PFSK-1 (cell line): ENCODE measurements at regions not wholly inside any gene's neighbourhood (a gene's known extent, or its start where the extent isn't known, plus 50 kb on each side); places are given as distances from the start of the nearest gene placed in this dataset.

ENCODE experiments used
- FOXP2 ChIP-seq: optimal IDR thresholded peaks from 2 replicates; pipeline ENCODE3; 2011; ENCODE audit warnings: borderline replicate concordance, control low read depth, inconsistent platforms; ENCODE audit not compliant: insufficient read depth; ENCODE audit errors: extremely low read length, extremely low read depth
- POLR2AphosphoS5 ChIP-seq: IDR thresholded peaks from 2 replicates; pipeline ENCODE4 v1.6.1; 2012; ENCODE audit warnings: low read depth, mild to moderate bottlenecking, control low read depth, low read length, moderate library complexity
- SIN3A ChIP-seq: IDR thresholded peaks from 2 replicates; pipeline ENCODE4 v1.6.1; 2012; ENCODE audit warnings: mild to moderate bottlenecking, low read length, moderate library complexity, borderline replicate concordance; ENCODE audit not compliant: insufficient read depth
- TAF1 ChIP-seq: IDR thresholded peaks from 2 replicates; pipeline ENCODE4 v1.6.1; 2012; ENCODE audit warnings: low read length, control low read depth, borderline replicate concordance; ENCODE audit not compliant: insufficient read depth
- TF ChIP-seq, protein P1 (sequence below), 2 experiments: IDR thresholded peaks; 2 replicates each; pipeline versions ENCODE4 v1.6.1 to v1.8.0; 2011 to 2012; ENCODE audit warnings: low read depth in 2 of 2, low read length in 2 of 2, control low read depth in 1 of 2, inconsistent platforms in 1 of 2, mild to moderate bottlenecking in 1 of 2, moderate library complexity in 1 of 2; ENCODE audit not compliant: insufficient read depth in 1 of 2

- TF ChIP-seq TAF1 (no peak), SIN3A (no peak), POLR2AphosphoS5 (no peak), FOXP2 (no peak)
- TF ChIP-seq, protein P1, sequence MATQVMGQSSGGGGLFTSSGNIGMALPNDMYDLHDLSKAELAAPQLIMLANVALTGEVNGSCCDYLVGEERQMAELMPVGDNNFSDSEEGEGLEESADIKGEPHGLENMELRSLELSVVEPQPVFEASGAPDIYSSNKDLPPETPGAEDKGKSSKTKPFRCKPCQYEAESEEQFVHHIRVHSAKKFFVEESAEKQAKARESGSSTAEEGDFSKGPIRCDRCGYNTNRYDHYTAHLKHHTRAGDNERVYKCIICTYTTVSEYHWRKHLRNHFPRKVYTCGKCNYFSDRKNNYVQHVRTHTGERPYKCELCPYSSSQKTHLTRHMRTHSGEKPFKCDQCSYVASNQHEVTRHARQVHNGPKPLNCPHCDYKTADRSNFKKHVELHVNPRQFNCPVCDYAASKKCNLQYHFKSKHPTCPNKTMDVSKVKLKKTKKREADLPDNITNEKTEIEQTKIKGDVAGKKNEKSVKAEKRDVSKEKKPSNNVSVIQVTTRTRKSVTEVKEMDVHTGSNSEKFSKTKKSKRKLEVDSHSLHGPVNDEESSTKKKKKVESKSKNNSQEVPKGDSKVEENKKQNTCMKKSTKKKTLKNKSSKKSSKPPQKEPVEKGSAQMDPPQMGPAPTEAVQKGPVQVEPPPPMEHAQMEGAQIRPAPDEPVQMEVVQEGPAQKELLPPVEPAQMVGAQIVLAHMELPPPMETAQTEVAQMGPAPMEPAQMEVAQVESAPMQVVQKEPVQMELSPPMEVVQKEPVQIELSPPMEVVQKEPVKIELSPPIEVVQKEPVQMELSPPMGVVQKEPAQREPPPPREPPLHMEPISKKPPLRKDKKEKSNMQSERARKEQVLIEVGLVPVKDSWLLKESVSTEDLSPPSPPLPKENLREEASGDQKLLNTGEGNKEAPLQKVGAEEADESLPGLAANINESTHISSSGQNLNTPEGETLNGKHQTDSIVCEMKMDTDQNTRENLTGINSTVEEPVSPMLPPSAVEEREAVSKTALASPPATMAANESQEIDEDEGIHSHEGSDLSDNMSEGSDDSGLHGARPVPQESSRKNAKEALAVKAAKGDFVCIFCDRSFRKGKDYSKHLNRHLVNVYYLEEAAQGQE (IDR thresholded peaks at IDR 0.05; ENCODE audit: insufficient read depth in 1 of 2, low read depth in 2 of 2, low read length in 2 of 2), result no peak
Measured at GRCh38 chr18:45559258-45559657, 56.0 kb upstream of the SLC14A2 start.

GRCh38 chr18:45560870-45561269 is 54.4 kb upstream of the SLC14A2 start:
- TF ChIP-seq, protein P1 (IDR thresholded peaks at IDR 0.05; ENCODE audit: insufficient read depth in 1 of 2, low read depth in 2 of 2, low read length in 2 of 2), result no peak
- TF ChIP-seq TAF1 (no peak), POLR2AphosphoS5 (no peak), SIN3A (no peak), FOXP2 (no peak)

DNA sequence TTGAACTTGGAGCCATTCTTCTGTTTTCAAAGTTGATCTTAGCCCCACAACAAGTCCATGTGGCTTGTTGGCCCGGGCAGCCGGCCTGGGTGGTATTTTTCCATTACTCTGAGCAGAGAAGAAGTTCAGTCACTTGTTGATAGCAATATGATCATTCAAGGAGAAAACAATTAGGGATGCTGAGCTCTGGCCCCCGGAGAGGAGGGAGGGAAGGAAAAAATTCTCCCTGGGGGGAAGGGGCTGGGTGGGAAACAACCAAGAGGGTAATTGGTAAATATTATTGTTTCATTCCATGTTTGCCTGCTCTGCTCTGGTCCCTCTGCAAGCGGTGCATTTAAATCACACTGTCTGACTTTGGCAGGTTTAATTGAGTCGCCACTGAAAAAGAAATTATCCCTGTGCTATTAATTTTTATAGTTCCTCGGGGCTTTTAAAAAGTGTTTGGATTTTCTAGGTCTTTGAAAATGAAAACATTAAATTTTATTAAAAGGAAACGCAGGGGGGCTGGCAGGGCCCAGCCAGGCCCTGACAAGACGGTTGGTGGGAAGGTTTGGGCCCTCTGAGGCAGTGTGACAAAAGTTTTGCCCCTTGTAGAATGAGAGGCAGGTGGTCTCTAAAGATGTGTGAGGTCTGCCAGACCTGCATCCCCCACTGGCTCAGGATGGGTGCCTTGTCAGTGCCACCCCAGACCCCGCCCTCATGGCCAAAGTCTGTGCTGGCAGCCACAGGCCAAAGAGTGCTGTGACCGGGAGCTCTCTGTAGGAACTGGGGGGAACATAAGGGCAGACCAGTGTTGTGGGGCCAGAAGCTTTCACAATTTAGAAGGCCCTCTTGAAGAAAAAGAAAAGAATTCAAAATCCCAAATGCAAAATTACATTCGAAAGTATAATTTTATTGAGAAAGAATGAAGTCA is 52.5 kb upstream of the SLC14A2 start:
- TF ChIP-seq, protein P1 (IDR thresholded peaks at IDR 0.05; ENCODE audit: insufficient read depth in 1 of 2, low read depth in 2 of 2, low read length in 2 of 2), result no peak
- no peak for TF ChIP-seq FOXP2
- TF ChIP-seq TAF1, result no peak
- no peak for TF ChIP-seq POLR2AphosphoS5
- TF ChIP-seq SIN3A, result no peak

DNA sequence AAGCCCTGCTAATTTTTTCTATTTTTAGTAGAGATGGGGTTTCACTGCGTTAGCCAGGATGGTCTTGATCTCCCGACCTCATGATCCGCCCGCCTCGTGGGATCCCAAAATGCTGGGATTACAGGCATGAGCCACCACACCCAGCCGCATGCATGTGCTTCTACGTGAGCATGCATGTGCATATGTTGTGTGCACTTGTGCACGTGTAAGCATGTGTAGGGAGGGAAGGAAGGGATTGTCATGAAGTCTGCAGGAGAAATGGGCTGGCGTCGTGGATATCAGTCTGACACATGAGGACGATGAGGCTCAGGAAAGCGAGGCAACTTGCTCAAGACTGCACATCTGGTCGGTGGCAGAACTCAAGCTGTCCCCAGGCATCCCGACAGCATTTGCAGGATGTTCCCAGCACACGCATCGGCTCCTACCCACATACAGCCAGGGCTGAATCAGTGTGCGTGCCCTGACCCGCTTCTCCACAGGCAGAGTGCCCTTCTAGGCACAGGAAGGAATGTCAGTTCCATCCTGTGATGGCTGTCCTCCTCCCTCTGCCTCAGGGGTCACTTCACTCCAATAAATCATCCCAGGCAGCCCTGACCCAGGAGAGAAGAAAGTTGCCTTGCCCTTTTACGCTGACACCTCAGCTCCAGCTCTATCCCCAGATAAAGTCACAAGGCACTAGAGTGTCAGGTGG is 49.9 kb upstream of the SLC14A2 start:
- no peak for TF ChIP-seq POLR2AphosphoS5
